Mesenchymal stem cell (in vitro differentiated cells and primary cell): ENCODE measurements at regions not wholly inside any gene's neighbourhood (a gene's known extent, or its start where the extent isn't known, plus 50 kb on each side); places are given as distances from the start of the nearest gene placed in this dataset.

ENCODE experiments used
- DNase-seq: peaks from one replicate; pipeline ENCODE4 v3.0.0-alpha.2; 2013
- H2AFZ ChIP-seq: one replicate; pipeline ENCODE4 v1.6.1; 2013; ENCODE audit warnings: low read depth, mild to moderate bottlenecking, control low read depth, inconsistent platforms, low read length, moderate library complexity
- H2AK5ac ChIP-seq: 2 replicates; pipeline ENCODE4 v1.6.1; 2013; ENCODE audit warnings: low read length, moderate library complexity, mild to moderate bottlenecking, inconsistent platforms; ENCODE audit not compliant: severe bottlenecking
- H2BK120ac ChIP-seq: one replicate; pipeline ENCODE4 v1.6.1; 2013; ENCODE audit warnings: low read depth, mild to moderate bottlenecking, inconsistent platforms, low read length, moderate library complexity
- H2BK12ac ChIP-seq, 2 experiments: one replicate each; pipeline ENCODE4 v1.6.1; 2013; ENCODE audit warnings: inconsistent platforms in 2 of 2, low read length in 2 of 2, mild to moderate bottlenecking in 2 of 2, moderate library complexity in 2 of 2, control low read depth in 1 of 2
- H2BK15ac ChIP-seq: one replicate; pipeline ENCODE4 v1.6.1; 2013; ENCODE audit warnings: mild to moderate bottlenecking, low read depth, inconsistent platforms; ENCODE audit not compliant: poor library complexity, severe bottlenecking
- H2BK5ac ChIP-seq: 2 replicates; pipeline ENCODE4 v1.6.1; 2013; ENCODE audit warnings: low read depth, mild to moderate bottlenecking, low read length, control low read depth, inconsistent platforms; ENCODE audit not compliant: poor library complexity, severe bottlenecking
- H3K14ac ChIP-seq, 2 experiments: one replicate each; pipeline ENCODE4 v1.6.1; 2013; ENCODE audit warnings: inconsistent platforms in 2 of 2, low read length in 2 of 2, control low read depth in 1 of 2, mild to moderate bottlenecking in 1 of 2, moderate library complexity in 1 of 2
- H3K18ac ChIP-seq, 2 experiments: one replicate each; pipeline ENCODE4 v1.6.1; 2013; ENCODE audit warnings: inconsistent platforms in 2 of 2, low read length in 2 of 2, control low read depth in 1 of 2, low read depth in 1 of 2, mild to moderate bottlenecking in 1 of 2
- H3K23ac ChIP-seq, 2 experiments: one replicate each; pipeline ENCODE4 v1.6.1; 2013; ENCODE audit warnings: inconsistent platforms in 2 of 2, low read length in 2 of 2, mild to moderate bottlenecking in 2 of 2, moderate library complexity in 2 of 2, control low read depth in 1 of 2
- H3K27ac ChIP-seq: 2 replicates; pipeline ENCODE4 v1.5.1; 2013; ENCODE audit warnings: mild to moderate bottlenecking, moderate library complexity, low read length, control low read depth, inconsistent platforms; ENCODE audit not compliant: poor library complexity, severe bottlenecking
- H3K27me3 ChIP-seq, 2 experiments: 2 replicates each; pipeline versions ENCODE4 v1.6.1 to v1.7.0; 2013; ENCODE audit warnings: low read length in 2 of 2, mild to moderate bottlenecking in 2 of 2, moderate library complexity in 2 of 2, control low read depth in 1 of 2, inconsistent platforms in 1 of 2; ENCODE audit not compliant: control insufficient read depth in 1 of 2, insufficient read depth in 1 of 2
- H3K36me3 ChIP-seq, 2 experiments: 2 replicates each; pipeline versions ENCODE4 v1.6.1 to v1.7.0; 2013; ENCODE audit warnings: low read length in 2 of 2, control low read depth in 1 of 2, inconsistent platforms in 1 of 2, low read depth in 1 of 2, mild to moderate bottlenecking in 1 of 2; ENCODE audit not compliant: insufficient read depth in 2 of 2, control insufficient read depth in 1 of 2
- H3K4ac ChIP-seq, 2 experiments: one replicate each; pipeline ENCODE4 v1.6.1; 2013; ENCODE audit warnings: inconsistent platforms in 2 of 2, low read length in 2 of 2, mild to moderate bottlenecking in 2 of 2, moderate library complexity in 2 of 2, control low read depth in 1 of 2, low read depth in 1 of 2
- H3K4me1 ChIP-seq: 2 replicates; pipeline ENCODE4 v1.6.1; 2013; ENCODE audit warnings: low read depth, low read length, control low read depth; ENCODE audit not compliant: control insufficient read depth, insufficient read depth
- H3K4me2 ChIP-seq: 2 replicates; pipeline ENCODE4 v1.6.1; 2013; ENCODE audit warnings: low read length, mild to moderate bottlenecking, inconsistent platforms; ENCODE audit not compliant: poor library complexity, severe bottlenecking
- H3K4me3 ChIP-seq, 2 experiments: 2 replicates each; pipeline versions ENCODE4 v1.5.1 to v1.7.0; 2013; ENCODE audit warnings: low read length in 2 of 2, mild to moderate bottlenecking in 2 of 2, control low read depth in 1 of 2, low read depth in 1 of 2; ENCODE audit not compliant: insufficient read depth in 1 of 2
- H3K79me1 ChIP-seq: replicated peaks from 2 replicates; pipeline ENCODE4 v1.6.1; 2013; ENCODE audit warnings: mild to moderate bottlenecking, control low read depth, low read length, inconsistent platforms; ENCODE audit not compliant: poor library complexity, severe bottlenecking
- H3K9ac ChIP-seq: 2 replicates; pipeline ENCODE4 v1.7.0; 2013; ENCODE audit warnings: mild to moderate bottlenecking, low read length, moderate library complexity
- H3K9me3 ChIP-seq: 2 replicates; pipeline ENCODE4 v1.7.0; 2013; ENCODE audit warnings: mild to moderate bottlenecking, low read length; ENCODE audit not compliant: control insufficient read depth
- H4K8ac ChIP-seq: one replicate; pipeline ENCODE4 v1.6.1; 2013; ENCODE audit warnings: inconsistent platforms, mild to moderate bottlenecking, low read length, moderate library complexity
- H4K91ac ChIP-seq: one replicate; pipeline ENCODE4 v1.6.1; 2013; ENCODE audit warnings: mild to moderate bottlenecking, low read length, inconsistent platforms
- WGBS: methylation state at CpG from one replicate; pipeline ENCODE4 v1.1.7; 2013; ENCODE audit warnings: mixed read lengths; 5-methylcytosine and 5-hydroxymethylcytosine counted together

GRCh38 chr18:66129248-66129647 lies 378.4 kb downstream of the CDH7 start:
- Histone ChIP-seq H2BK12ac (no peak overlapping the region), H3K27me3 (no peaks in the 10 kb centered on the region), H2BK5ac (no peak overlapping the region), H3K4me3 (no peak overlapping the region), H3K4me2 (no peak overlapping the region), H2BK15ac (no peak overlapping the region), H2AK5ac (no peak overlapping the region), H3K23ac (no peak overlapping the region), H3K4ac (no peak overlapping the region), H3K14ac (no peak overlapping the region), H4K8ac (no peak overlapping the region), H3K18ac (no peak overlapping the region), H2AFZ (no peak overlapping the region), H3K36me3 (no peaks in the 10 kb centered on the region), H4K91ac (no peak overlapping the region), H2BK120ac (no peak overlapping the region), H3K9ac (no peak overlapping the region), H3K4me1 (no peaks in the 10 kb centered on the region), H3K79me1 (no peaks in the 10 kb centered on the region), H3K27ac (no peak overlapping the region), H3K9me3 (no peaks in the 10 kb centered on the region)
- 72% methylated on average over 4 of the region's 4 CpGs for whole genome bisulfite sequencing
- DNase-seq = no peak

- Histone ChIP-seq H3K18ac (no peak overlapping the region), H4K91ac (no peak overlapping the region), H4K8ac (no peak overlapping the region), H3K79me1 (no peaks in the 10 kb centered on the region), H3K4me3 (no peak overlapping the region), H3K9ac (no peak overlapping the region), H2BK12ac (no peak overlapping the region), H2BK120ac (no peak overlapping the region), H3K27ac (no peak overlapping the region), H3K4me2 (no peak overlapping the region), H2AK5ac (no peak overlapping the region), H3K23ac (no peak overlapping the region), H3K14ac (no peak overlapping the region), H3K27me3 (no peaks in the 10 kb centered on the region), H3K9me3 (no peaks in the 10 kb centered on the region), H3K36me3 (no peaks in the 10 kb centered on the region), H2BK5ac (no peak overlapping the region), H3K4me1 (no peaks in the 10 kb centered on the region), H2BK15ac (no peak overlapping the region), H3K4ac (no peak overlapping the region), H2AFZ (no peak overlapping the region)
- no peak for DNase-seq
- 80% methylated on average over 2 of the region's 2 CpGs for WGBS
Observed at GRCh38 chr18:66126266-66126665, 375.5 kb downstream of the CDH7 start.

DNA sequence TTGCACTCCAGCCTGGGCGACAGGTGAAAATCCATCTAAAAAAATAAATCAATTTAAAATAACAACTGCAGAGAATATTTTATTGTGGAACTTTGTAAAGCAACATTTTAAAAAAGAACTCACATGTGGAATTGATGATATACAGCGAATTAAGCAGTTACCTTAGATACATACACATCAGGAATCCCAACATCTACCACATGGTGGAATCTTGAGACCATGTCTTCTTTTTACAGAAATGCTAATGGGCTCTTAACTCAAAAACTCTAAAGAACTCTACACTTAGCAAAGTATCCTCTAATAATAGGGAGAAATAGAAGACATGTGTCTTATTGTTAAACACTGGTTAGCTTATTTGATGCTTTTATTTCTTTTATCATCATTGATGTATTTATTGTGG lies 373.6 kb downstream of the CDH7 start:
- no peak overlapping the region for H3K9ac ChIP-seq
- no peak overlapping the region for H3K27ac ChIP-seq
- H4K91ac ChIP-seq = no peak overlapping the region
- no peak for DNase-seq
- H2BK120ac ChIP-seq = no peak overlapping the region
- no peak overlapping the region for H3K18ac ChIP-seq
- H2AK5ac ChIP-seq = no peak overlapping the region
- H2BK5ac ChIP-seq = no peak overlapping the region
- no peak overlapping the region for H2BK15ac ChIP-seq
- 20% methylated on average over 1 of the region's 2 CpGs for WGBS
- no peak overlapping the region for H3K23ac ChIP-seq
- H3K4me3 ChIP-seq = no peak overlapping the region
- no peaks in the 10 kb centered on the region for H3K27me3 ChIP-seq
- no peak overlapping the region for H3K4ac ChIP-seq
- no peak overlapping the region for H2BK12ac ChIP-seq
- no peaks in the 10 kb centered on the region for H3K4me1 ChIP-seq
- no peak overlapping the region for H2AFZ ChIP-seq
- H3K14ac ChIP-seq = no peak overlapping the region
- no peak overlapping the region for H3K4me2 ChIP-seq
- no peaks in the 10 kb centered on the region for H3K79me1 ChIP-seq
- H4K8ac ChIP-seq = no peak overlapping the region
- no peaks in the 10 kb centered on the region for H3K9me3 ChIP-seq
- H3K36me3 ChIP-seq = no peaks in the 10 kb centered on the region

GRCh38 chr18:66119347-66119746 lies 368.5 kb downstream of the CDH7 start:
- Histone ChIP-seq H3K18ac (no peak overlapping the region), H3K79me1 (no peaks in the 10 kb centered on the region), H3K36me3 (no peaks in the 10 kb centered on the region), H3K27ac (no peak overlapping the region), H2AFZ (no peak overlapping the region), H3K9me3 (no peaks in the 10 kb centered on the region), H2BK5ac (no peak overlapping the region), H3K27me3 (no peaks in the 10 kb centered on the region), H2BK12ac (no peak overlapping the region), H3K4me1 (no peaks in the 10 kb centered on the region), H2AK5ac (no peak overlapping the region), H3K14ac (no peak overlapping the region), H3K4me3 (no peak overlapping the region), H3K4me2 (no peak overlapping the region), H3K4ac (no peak overlapping the region), H4K91ac (no peak overlapping the region), H3K9ac (no peak overlapping the region), H2BK120ac (no peak overlapping the region), H4K8ac (no peak overlapping the region), H3K23ac (no peak overlapping the region), H2BK15ac (no peak overlapping the region)
- no peak for DNase-seq
